NCI-H510A (cell line): ENCODE measurements at regions not wholly inside any gene's neighbourhood (a gene's known extent, or its start where the extent isn't known, plus 50 kb on each side); places are given as distances from the start of the nearest gene placed in this dataset.
"Not testable (repeated sequence)": the region's sequence is repeated elsewhere in the genome, so short reads cannot be mapped to it uniquely, and the experiment has no call there.

ENCODE experiments used
- DNase-seq: peaks from one replicate; lab custom pipeline; 2025; lab: John Stamatoyannopoulos, UW

GRCh38 chr4:152193059-152193458, 342.8 kb downstream of the FBXW7 start:
- DNase-seq, result no peak

GRCh38 chr4:152190907-152191306, 345.0 kb downstream of the FBXW7 start:
- DNase-seq, result no peak

- no peak for DNase-seq
Observed at GRCh38 chr4:152189451-152190179, 346.3 kb downstream of the FBXW7 start.

- no peak for DNase-seq
Observed at GRCh38 chr4:152188801-152189200, 347.1 kb downstream of the FBXW7 start.

GRCh38 chr4:152187693-152188092, 348.2 kb downstream of the FBXW7 start:
- no peak for DNase-seq

- DNase-seq, result no peak
Observed at GRCh38 chr4:152185786-152186550, 349.9 kb downstream of the FBXW7 start.

GRCh38 chr4:152181150-152181549, 354.7 kb downstream of the FBXW7 start:
- DNase-seq, result no peak

GRCh38 chr4:152180369-152180768, 355.5 kb downstream of the FBXW7 start:
- no peak for DNase-seq

- not testable (repeated sequence) for DNase-seq
Observed at GRCh38 chr4:152177538-152177937, 358.4 kb downstream of the FBXW7 start.

- no peak for DNase-seq
Observed at GRCh38 chr4:152176627-152177214, 359.2 kb downstream of the FBXW7 start.

GRCh38 chr4:152175586-152175985, 360.3 kb downstream of the FBXW7 start:
- no peak for DNase-seq

- no peak for DNase-seq
Observed at GRCh38 chr4:152172146-152172545, 363.7 kb downstream of the FBXW7 start.

GRCh38 chr4:152171556-152171955, 364.3 kb downstream of the FBXW7 start:
- no peak for DNase-seq

- no peak for DNase-seq
Observed at GRCh38 chr4:152169683-152170082, 366.2 kb downstream of the FBXW7 start.

- DNase-seq, result no peak
Observed at GRCh38 chr4:152168987-152169616, 366.8 kb downstream of the FBXW7 start.

GRCh38 chr4:152166567-152166966, 369.3 kb downstream of the FBXW7 start:
- DNase-seq, result no peak

GRCh38 chr4:152165846-152166245, 370.0 kb downstream of the FBXW7 start:
- DNase-seq, result no peak

GRCh38 chr4:152165146-152165545, 370.7 kb downstream of the FBXW7 start:
- no peak for DNase-seq

- DNase-seq, result no peak
Observed at GRCh38 chr4:152164561-152164960, 371.3 kb downstream of the FBXW7 start.

- no peak for DNase-seq
Observed at GRCh38 chr4:152162331-152162697, 373.6 kb downstream of the FBXW7 start.

GRCh38 chr4:152161676-152162330, 374.1 kb downstream of the FBXW7 start:
- DNase-seq, result no peak

GRCh38 chr4:152160225-152160800, 375.6 kb downstream of the FBXW7 start:
- DNase-seq, result no peak
